ENCODE measurements at regions not wholly inside any gene's neighbourhood (a gene's known extent, or its start where the extent isn't known, plus 50 kb on each side); places are given as distances from the start of the nearest gene placed in this dataset.

- H3K9ac ChIP-seq: no peak overlapping the region
- no peak overlapping the region for H2AFZ ChIP-seq (ENCODE audit: low read depth)
- no peak overlapping the region for H3K4me3 ChIP-seq (ENCODE audit: low read depth in 2 of 2, low read length in 1 of 2)
- TF ChIP-seq GATA2 (CRISPR knock-in tag; IDR thresholded peaks at IDR 0.05) (no peak), FOXJ3 (CRISPR knock-in tag; IDR thresholded peaks at IDR 0.05) (no peak), NRF1 (IDR thresholded peaks at IDR 0.05; ENCODE audit: low read depth, low read length) (no peak), FOSL2 (IDR thresholded peaks at IDR 0.05; ENCODE audit: borderline replicate concordance, low read depth) (no peak), RAD21 (IDR thresholded peaks at IDR 0.05; ENCODE audit: low read length) (no peak), MAX (IDR thresholded peaks at IDR 0.05; ENCODE audit: low read depth) (no peak)
- TF ChIP-seq, protein P1, sequence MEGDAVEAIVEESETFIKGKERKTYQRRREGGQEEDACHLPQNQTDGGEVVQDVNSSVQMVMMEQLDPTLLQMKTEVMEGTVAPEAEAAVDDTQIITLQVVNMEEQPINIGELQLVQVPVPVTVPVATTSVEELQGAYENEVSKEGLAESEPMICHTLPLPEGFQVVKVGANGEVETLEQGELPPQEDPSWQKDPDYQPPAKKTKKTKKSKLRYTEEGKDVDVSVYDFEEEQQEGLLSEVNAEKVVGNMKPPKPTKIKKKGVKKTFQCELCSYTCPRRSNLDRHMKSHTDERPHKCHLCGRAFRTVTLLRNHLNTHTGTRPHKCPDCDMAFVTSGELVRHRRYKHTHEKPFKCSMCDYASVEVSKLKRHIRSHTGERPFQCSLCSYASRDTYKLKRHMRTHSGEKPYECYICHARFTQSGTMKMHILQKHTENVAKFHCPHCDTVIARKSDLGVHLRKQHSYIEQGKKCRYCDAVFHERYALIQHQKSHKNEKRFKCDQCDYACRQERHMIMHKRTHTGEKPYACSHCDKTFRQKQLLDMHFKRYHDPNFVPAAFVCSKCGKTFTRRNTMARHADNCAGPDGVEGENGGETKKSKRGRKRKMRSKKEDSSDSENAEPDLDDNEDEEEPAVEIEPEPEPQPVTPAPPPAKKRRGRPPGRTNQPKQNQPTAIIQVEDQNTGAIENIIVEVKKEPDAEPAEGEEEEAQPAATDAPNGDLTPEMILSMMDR (IDR thresholded peaks at IDR 0.05): no peak
- no peaks in the 10 kb centered on the region for H3K79me2 ChIP-seq (ENCODE audit: insufficient read depth)
- H3K9me2 ChIP-seq: no peaks in the 10 kb centered on the region
- H3K27ac ChIP-seq (ENCODE audit: low read depth in 2 of 2, low read length in 1 of 2): no peak overlapping the region
- ChIA-PET CTCF (no interaction called here), POLR2A (no interaction called here)
- DNase-seq: no peak
- H3K9me3 ChIP-seq: no peaks in the 10 kb centered on the region
- no peaks in the 10 kb centered on the region for H4K20me1 ChIP-seq (ENCODE audit: insufficient read depth)
- H3K4me2 ChIP-seq: no peak overlapping the region
- H3K36me3 ChIP-seq (replicated peaks in 1 of 2; ENCODE audit: control insufficient read depth in 1 of 2, insufficient read depth in 2 of 2, low read length in 1 of 2): no peaks in the 10 kb centered on the region
- 18% methylated on average over 3 of the region's 3 CpGs for WGBS (ENCODE audit: low lambda C conversion rate)
- no peaks in the 10 kb centered on the region for H3K27me3 ChIP-seq (ENCODE audit: insufficient read depth)
- no peaks in the 10 kb centered on the region for H3F3A ChIP-seq (replicated peaks; ENCODE audit: insufficient read depth)
- no peaks in the 10 kb centered on the region for H3K4me1 ChIP-seq (ENCODE audit: control insufficient read depth in 1 of 2, insufficient read depth in 2 of 2, low read depth in 1 of 2, low read length in 1 of 2)
Measured at GRCh38 chr6:14776307-14776706, 469.6 kb upstream of the JARID2 start.

DNA sequence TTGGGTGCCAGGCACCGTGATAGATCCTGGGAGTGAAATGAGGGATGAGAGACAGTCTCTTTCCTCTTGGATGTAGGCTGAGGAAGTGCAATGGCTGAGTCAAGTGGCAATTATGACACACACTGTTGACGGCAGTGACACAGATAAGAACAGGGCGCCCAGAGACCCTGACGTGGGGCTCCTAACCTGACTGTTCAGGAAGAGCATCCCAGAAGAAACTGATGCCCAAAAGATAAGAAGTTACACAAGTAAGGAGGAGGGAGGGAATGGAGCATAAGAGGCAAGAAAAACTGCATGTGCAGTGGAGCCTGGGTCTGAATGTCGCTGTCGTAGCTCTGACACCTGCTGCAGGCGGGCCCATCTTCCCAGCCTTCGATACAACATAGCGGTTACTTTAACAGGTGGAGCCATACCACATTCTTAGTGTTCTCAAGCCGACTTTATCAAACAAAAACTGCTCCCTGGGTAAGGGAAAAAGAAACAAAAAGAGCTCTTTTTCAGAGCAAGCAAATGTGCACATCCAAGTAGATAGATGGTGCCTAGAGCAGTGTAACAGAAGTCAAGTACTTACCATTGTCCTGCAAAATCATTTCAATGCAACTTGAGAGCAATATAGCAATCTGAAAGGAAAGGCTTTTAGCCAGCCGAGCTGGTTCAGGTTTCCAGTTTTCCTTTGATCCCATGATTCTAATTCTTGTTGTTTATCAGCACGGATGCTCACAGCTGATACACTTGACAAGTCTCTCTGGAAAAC is 463.9 kb upstream of the JARID2 start:
- Histone ChIP-seq H3K27me3 (ENCODE audit: insufficient read depth) (no peaks in the 10 kb centered on the region), H3K9me3 (no peaks in the 10 kb centered on the region), H3K36me3 (replicated peaks in 1 of 2; ENCODE audit: control insufficient read depth in 1 of 2, insufficient read depth in 2 of 2, low read length in 1 of 2) (no peaks in the 10 kb centered on the region), H3K79me2 (ENCODE audit: insufficient read depth) (no peaks in the 10 kb centered on the region), H3K9me2 (no peaks in the 10 kb centered on the region), H2AFZ (ENCODE audit: low read depth) (no peak overlapping the region), H4K20me1 (ENCODE audit: insufficient read depth) (no peaks in the 10 kb centered on the region), H3K4me3 (ENCODE audit: low read depth in 2 of 2, low read length in 1 of 2) (no peak overlapping the region), H3K27ac (ENCODE audit: low read depth in 2 of 2, low read length in 1 of 2) (no peak overlapping the region), H3K4me1 (ENCODE audit: control insufficient read depth in 1 of 2, insufficient read depth in 2 of 2, low read depth in 1 of 2, low read length in 1 of 2) (no peaks in the 10 kb centered on the region), H3F3A (replicated peaks; ENCODE audit: insufficient read depth) (no peaks in the 10 kb centered on the region), H3K4me2 (no peak overlapping the region), H3K9ac (no peak overlapping the region)
- DNase-seq: no peak
- no peak for TF ChIP-seq FOXM1 (IDR thresholded peaks at IDR 0.05; ENCODE audit: low read depth)
- TF ChIP-seq RXRA (IDR thresholded peaks at IDR 0.05; ENCODE audit: borderline replicate concordance, low read depth): no peak
- TF ChIP-seq TEAD4 (IDR thresholded peaks at IDR 0.05; ENCODE audit: borderline replicate concordance, insufficient read depth): no peak
- no peak for TF ChIP-seq GABPA (IDR thresholded peaks at IDR 0.05; ENCODE audit: low read depth)
- TF ChIP-seq NFIC (IDR thresholded peaks at IDR 0.05; ENCODE audit: borderline replicate concordance): no peak
- TF ChIP-seq, protein P1 (IDR thresholded peaks at IDR 0.05): no peak
- TF ChIP-seq NRF1 (IDR thresholded peaks at IDR 0.05; ENCODE audit: low read depth, low read length): no peak
- no peak for TF ChIP-seq POLR2AphosphoS5 (IDR thresholded peaks at IDR 0.05; ENCODE audit: low read depth, low read length)
- TF ChIP-seq, protein P2, sequence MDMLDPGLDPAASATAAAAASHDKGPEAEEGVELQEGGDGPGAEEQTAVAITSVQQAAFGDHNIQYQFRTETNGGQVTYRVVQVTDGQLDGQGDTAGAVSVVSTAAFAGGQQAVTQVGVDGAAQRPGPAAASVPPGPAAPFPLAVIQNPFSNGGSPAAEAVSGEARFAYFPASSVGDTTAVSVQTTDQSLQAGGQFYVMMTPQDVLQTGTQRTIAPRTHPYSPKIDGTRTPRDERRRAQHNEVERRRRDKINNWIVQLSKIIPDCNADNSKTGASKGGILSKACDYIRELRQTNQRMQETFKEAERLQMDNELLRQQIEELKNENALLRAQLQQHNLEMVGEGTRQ (IDR thresholded peaks at IDR 0.05; ENCODE audit: borderline replicate concordance, low read depth, low read length): no peak
- no peak for TF ChIP-seq MXI1 (IDR thresholded peaks at IDR 0.05; ENCODE audit: low read depth, low read length)
- TF ChIP-seq PBX3 (IDR thresholded peaks at IDR 0.05): no peak
- no peak for TF ChIP-seq SIN3A (IDR thresholded peaks at IDR 0.05; ENCODE audit: borderline replicate concordance, low read depth, low read length)
- no peak for TF ChIP-seq EP300 (IDR thresholded peaks at IDR 0.05; ENCODE audit: borderline replicate concordance in 1 of 2, low read depth in 1 of 2, low read length in 1 of 2)
- POLR2A ChIA-PET: no interaction called here
- CTCF ChIA-PET: no interaction called here
- WGBS (ENCODE audit: low lambda C conversion rate): 62% methylated on average over 12 of the region's 12 CpGs

All from SK-N-SH (cell line).